Activated naive CD4-positive, alpha-beta T cell treated with anti-CD3 and anti-CD28 coated beads, Interleukin-2, amount 50 U/mL, for 16 hours (primary cell): ENCODE measurements at regions not wholly inside any gene's neighbourhood (a gene's known extent, or its start where the extent isn't known, plus 50 kb on each side); places are given as distances from the start of the nearest gene placed in this dataset.
A peak's percentile ranks its signal among the peaks of the same experiment; 100 is the strongest.
"Not testable (repeated sequence)": the region's sequence is repeated elsewhere in the genome, so short reads cannot be mapped to it uniquely, and the experiment has no call there.

Source experiments
- DNase-seq: peaks from one replicate; pipeline ENCODE4 v3.0.0-alpha.2; 2020

DNA sequence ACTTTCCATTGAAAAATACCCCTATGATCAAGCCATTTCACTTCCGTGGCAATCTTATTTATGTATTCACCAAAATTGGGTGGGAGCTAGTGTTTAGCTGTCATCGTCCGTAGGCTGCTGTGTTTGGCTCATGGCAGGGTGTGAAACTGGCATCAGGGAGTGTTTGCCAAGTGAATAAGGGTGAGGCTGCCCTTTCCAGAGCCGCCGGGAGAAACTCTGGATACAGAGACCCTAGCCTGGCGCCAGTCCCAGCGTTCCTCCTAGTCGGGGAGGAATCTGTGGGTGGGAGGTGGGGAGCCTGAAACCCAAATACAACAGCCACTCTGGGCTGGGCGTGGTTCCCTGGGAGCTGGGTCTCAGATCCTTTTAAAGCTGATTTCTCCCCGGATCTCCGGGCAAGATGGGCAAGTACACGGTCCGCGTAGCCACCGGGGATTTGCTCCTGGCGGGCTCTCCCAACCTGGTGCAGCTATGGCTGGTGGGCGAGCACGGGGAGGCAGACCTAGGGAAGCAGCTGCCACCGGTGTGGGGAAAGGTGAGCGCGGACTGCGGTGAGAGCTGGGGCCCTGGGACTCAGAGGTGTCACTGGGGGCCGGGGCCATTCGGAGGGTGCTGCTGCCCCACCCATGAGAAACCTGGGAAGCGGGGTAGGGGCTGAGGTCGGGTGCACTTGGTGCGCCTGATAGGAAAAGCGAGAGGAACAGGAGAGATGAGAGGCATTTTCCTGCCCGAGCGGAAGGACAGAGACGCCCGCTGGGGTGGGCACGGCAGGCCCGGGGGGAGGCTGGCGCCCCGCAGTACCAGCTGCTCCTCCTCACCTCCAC lies 62.1 kb upstream of the TEKT1 start:
- no peak for DNase-seq

DNA sequence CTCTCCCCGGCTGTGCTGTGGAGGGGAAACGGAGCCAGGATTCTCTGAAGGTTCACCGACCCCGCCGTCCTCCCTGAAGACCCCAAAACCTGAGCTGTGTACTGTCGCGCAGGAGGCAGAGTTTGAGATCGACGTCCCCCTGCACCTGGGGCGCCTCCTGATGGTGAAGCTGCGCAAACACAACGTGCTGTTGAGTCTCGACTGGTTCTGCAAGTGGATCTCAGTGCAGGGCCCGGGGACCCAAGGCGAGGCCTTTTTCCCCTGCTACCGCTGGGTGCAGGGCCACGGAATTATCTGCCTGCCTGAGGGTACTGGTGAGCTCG lies 62.6 kb upstream of the TEKT1 start:
- no peak for DNase-seq

DNA sequence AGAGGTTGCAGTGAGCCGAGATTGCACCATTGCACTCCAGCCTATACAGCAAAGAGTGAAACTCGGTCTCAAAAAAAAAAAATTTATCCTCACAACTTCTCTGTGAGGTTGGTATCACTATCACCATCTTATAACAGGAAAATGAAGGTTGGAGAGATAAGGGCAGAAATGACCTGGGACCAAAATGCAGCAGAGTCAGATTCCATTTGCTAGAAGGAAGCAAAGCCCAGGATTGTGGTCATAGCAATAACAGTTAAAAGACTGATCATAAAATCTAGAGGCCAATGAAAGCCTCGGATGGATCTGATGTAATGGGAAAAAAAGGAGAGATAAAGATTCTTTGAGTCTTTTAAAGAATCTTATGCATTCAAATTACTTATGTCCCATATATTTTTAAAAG lies 69.6 kb upstream of the TEKT1 start:
- DNase-seq: no peak

DNA sequence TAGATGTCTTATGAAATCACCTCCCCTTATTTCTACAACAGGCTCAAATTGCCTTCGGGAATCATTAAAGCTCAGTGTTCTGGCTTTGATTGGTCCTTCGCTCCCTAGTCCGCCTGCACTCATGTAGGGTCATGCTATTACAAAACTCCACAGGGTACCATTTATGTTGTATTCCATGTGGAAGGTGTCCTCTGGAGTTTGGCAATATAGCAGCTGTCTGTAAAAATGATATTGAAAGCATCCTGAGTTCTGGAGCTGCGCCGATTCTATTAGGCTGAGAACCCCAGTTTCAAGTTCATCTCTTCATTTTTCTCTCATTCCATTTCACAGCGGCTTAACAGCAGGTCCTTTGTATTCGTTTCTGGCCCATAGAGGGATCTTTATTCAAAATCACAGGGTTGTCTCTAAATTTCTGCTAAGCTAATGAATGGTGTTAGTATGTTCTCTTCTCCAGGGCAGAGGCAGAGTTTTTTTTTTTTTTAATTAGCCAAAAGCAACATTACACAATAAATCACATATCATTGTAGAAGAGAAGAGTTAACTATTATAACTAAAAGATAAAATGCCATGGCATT lies 71.9 kb upstream of the TEKT1 start:
- no peak for DNase-seq

DNA sequence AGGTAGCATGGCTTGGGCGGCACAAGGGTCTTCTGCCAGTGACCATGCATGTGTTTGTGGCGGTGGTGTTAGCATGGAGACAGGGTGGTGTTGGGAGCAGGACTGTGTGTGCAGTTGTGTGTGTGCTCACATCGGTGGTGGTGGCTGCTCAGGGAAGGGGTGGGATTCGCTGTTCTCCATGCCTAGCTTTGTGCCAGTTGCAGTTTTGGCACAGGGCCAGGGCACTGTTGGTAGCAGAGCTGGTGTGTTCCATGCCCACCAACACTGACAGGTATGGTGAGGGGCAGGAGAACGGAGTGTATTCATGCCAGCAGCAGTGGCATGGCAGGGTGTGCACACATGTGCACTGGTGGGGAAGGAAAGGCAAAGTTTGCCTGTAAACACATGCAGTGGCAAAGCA lies 77.3 kb upstream of the TEKT1 start:
- no peak for DNase-seq

DNA sequence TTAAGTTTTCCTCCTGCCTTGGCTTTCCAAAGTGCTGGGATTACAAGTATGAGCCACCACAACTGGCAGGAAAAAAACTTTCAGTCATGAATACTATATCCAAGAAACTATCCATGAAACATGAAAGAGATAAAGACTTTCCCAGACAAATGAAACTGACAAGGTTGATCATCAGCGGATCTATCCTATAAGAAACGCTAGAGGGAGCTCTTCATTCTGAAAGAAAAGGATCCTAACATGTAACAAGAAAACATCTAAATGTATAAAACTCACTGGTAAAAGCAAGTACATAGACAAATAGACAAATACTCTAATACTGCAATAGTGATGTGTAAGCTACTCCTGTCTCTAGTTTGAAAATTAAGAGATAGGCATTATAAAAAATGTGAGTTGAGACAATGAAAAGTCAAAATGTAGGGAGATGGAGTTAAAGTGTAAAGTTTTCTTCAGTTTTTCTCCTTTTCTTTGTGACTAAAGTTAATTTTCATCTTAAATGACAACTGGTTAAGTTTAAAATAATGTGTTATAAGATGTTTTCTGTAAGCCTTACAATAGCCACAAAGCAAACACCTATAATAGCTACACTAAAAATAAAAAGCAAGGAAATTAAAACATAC lies 79.6 kb upstream of the TEKT1 start:
- DNase-seq: no peak

DNA sequence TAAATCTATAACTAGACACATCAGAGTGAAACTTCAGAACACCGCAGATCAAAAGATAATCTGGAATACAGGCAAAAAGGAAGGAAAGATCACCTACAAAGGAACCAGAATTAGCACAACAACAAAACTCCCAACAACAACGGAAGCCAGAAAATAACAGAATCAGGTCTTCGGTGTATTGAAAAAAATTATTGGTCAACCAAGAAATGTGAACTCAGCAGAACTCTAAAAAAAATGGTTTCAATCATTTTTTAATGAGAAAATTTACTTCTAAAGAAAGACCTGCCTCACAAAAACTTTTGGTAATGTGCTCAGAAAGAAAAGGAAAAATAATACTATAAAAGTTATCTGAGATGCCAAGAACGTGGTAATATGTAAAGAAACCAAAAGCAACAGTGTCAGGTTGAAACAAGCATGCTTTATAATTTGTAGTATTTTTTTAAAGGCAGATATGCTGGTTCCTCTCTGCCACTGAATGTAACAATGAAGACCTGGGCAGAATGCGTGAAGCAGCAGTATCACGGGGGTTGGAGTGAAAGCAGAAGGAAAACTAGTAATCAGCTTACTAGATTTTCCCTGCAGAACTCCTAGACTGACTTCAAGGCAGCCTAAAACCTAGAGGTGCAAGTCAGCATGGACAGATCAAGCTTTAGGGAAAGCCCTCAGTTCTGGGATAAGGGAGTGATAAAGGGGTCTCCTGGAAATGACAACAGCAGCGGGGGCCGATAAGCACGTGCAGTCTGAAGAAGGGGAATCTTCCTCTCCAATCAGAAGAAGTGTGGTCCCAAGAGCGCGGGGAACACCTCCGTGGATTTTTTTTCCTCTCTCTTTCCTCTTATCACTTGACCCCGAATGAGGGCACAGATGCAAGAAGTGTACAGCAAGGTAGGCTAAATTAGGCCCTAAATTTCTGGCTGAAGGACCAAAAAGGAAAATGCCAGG lies 80.9 kb upstream of the TEKT1 start:
- DNase-seq: no peak

DNA sequence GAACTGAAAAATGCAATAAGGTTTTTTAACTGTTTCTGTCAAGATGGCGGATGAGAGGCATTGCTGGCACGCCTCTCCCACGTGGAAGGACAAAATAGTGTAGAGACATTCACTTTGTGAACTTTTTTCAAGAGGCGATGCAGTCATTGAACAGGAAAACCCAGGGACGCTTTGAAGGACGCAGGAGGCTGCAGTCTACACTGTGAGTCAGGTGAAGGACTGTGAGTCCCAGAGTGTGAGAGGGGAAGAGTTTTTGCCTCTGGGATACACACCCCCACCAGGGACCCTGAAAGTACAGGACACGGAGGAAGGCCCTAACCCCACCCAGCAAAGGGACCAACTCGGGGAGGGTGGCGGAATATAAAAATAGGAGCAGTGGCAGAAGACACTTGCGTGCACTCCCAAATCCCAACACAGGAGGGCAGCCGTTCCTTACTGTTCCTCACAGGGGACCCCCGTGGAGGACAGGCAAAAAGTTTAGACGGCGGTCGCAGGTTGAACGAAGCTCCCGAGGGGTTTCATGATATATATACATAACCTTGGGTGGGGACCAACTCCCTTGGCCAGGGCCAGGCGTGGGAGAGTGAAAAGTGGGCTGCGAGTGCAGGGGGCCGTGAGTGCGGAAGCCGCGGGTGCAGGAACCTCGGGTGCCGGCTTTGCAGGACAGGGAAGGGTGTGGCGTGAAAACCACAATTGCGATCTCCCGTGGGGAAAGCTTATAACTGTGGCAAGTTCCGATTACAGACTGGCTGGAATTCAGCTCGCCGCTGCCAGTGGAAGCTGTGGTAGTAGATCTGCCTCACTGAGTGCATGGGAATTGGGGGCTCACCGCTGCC lies 82.0 kb upstream of the ALOX12 start:
- DNase-seq: peak; percentile 81

DNA sequence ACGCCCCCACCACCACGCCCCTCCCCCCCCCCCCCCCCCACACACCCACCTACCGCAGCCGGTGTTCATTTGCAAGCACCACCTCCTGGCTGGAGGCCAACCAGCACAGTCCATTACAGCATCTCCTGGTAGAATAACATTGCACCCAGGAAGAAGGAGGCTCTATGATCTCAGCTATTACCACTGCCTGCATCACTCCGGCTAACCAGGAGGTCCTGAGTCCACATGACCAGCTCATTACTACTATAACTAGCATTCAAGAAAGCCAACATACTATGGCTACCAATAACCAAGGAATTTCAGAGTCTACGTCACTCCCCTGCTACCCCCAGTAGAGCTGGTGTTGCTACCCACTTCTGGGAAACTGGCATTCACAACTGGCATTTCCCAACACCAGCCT lies 81.1 kb upstream of the ALOX12 start:
- DNase-seq: no peak

DNA sequence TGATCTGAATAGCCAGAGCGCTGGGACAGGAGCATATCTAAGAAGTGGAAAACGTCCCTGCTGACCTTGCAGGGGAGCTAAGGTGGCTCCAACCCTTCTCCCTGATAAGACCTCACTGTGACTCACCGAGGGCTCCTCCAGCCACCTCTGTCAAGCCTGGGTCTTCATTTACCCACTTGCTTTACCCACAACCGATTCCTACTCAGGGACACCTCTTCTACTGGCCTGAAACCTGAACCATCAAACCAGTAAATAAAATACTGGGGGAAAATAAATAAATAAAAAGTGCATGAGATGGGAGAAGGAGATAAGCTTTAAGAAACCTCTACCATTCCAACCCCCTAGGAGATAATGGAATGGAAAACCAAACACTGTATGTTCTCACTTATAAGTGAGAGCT lies 80.2 kb upstream of the ALOX12 start:
- no peak for DNase-seq

DNA sequence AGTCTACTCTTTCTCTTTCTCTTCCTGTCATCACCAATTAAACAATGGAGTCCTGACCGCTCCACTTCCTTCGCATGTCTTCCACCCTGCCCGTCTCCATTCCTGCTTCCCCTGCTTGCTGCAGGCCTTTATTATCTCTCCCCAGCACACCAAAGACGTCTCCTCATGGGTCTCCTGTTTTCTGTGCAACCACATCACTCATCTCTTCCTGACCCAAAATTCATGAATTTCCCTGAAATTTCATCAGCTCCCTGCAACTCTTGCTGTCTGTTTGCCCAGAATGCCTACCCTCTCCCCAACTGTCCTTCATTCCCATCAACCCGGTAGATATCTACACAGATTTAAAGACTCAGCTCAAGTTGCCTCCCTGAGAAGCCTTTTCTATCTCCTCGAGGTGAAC lies 76.7 kb upstream of the ALOX12 start:
- no peak for DNase-seq

DNA sequence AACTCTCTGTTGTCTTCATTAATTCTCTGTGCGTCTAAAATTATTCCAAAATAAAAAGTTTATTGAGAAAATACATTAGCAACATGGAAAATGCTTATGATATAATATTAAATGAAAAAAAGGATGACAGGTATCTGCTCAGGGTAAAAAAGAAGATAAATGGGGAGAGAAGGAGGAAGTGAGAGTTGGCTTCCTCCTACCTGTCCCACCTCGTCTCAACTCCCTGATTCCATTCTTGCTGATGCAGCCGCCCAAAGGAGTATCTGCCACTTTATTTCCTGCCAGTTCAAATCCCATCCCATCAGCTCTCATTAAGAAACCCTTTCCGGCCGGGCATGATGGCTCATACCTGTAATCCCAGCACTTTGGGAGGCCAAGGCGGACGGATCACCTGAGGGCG lies 72.5 kb upstream of the ALOX12 start:
- DNase-seq: no peak

DNA sequence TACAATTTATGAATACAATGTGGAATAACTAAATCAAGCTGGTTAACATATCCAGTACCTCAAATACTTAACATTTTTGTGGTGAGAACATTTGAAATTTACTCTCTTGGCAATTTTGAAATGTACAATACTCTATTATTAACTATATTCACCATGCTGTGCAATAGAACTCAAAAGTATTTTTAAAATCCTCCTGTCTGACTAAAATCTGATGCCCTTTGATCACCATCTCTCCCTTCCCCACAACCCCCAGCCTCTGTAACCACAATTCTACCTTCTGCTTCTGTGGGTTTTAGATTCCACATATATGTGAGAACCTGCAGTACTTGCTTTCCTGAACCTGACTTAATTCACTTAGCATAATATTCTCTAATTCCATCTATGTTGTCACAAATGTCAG lies 71.6 kb upstream of the ALOX12 start:
- no peak for DNase-seq

DNA sequence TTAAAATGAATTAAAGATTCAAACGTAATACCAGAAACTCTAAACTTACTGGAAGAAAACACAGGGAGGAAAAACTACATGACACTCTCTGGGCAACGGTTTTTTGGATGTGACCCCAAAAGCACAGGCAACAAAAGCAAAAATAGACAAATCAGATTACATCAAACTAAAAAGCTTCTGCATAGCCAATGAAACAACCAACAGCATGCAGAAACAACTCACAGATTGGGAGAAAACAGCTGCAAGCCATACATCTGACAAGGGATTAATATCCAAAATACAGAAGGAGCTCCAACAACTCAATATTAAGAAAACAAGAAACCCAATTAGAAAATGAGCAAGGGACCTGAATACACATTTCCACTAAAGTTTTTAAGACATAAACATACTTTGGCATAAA lies 69.2 kb upstream of the ALOX12 start:
- DNase-seq: no peak

DNA sequence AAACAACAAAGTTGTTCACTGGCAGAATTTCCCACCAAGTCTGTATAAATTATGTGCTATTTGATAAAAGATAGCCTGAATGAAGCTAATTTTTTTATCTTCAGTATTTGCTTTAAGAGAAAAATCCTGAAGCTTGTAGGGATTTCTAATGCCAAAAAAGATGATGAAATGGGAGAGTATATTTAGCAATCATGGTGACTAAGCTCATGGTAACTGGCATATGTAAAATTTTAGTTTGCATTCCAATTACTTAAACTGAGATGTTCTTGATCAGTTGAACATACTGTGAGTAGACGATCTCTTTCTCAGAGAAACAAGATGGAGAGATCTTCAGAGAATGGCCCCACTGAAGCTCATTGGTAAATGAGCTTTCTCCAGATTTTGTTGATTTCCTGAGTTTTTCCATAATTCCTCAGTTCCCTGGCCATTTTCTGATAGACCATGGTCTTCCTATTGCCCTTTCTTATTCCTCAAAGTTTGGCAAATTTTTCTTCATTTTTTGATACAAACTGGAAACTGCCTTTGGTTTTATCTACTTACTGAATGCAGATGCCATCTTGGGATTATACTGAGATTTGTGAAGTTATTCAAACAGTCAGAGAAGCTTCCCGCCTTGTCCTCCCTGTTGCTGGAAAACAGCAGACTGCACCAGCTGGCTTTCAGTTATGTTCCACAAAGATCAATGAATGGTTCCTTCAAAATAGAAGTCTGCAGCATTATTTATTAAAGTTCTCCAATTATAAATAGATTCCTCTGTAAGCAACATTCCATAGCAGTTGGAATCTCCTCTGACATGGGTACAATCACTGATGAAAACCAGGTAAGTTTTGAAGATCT lies 68.3 kb upstream of the ALOX12 start:
- no peak for DNase-seq

DNA sequence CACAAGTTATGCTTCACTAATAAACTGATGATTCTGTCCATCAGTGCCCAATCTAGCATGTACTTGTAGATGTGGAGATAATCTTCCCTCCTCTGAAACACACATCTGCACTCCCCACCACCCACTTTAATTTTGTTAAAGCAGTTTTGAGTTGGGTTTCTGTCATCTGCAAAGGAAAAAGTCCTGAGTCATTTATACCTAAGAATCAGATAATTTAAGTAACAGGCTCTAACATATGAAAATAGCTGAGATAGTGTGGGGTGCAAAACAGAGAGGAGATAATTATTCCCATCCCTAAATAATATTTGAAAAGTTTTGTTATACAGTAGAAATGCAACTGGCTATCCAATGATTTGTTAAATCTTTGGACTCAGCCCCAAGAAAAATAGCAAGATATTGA lies 67.7 kb upstream of the ALOX12 start:
- DNase-seq: no peak

DNA sequence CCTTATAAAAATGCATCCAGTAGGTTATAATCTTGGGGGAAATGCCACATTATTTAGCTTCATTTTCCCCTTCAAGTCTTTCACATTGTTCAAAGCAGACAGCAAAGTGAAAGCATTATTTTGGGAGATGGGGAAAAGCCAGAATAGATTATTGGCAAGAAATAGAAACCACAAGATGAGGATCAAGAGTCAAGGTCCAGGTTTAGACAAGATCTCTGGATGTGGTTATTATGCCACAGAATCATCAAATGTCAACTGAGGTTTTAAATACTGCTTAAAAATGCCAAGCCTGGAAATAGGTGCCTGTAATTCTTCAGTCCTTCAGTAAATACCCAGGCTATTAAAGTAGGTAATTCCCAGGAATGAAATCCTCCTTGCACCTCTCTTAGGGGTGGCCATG lies 65.1 kb upstream of the ALOX12 start:
- DNase-seq: no peak

DNA sequence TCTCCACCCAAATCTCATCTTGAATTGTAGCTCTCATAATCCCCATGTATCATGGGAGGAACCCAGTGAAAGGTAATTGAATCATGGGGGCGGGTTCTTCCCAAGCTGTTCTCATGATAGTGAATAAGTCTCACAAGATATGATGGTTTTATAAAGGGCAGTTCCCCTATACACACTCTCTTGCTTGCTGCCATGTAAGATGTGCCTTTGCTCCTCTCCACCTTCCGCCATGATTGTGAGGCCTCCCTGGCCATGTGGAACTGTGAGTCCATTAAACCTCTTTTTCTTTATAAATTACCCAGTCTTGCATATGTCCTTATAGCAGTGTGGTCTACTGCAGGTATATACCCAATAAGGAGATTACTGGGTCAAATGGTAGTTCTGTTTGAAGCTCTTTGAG lies 61.3 kb upstream of the ALOX12 start:
- DNase-seq: not testable (repeated sequence)

DNA sequence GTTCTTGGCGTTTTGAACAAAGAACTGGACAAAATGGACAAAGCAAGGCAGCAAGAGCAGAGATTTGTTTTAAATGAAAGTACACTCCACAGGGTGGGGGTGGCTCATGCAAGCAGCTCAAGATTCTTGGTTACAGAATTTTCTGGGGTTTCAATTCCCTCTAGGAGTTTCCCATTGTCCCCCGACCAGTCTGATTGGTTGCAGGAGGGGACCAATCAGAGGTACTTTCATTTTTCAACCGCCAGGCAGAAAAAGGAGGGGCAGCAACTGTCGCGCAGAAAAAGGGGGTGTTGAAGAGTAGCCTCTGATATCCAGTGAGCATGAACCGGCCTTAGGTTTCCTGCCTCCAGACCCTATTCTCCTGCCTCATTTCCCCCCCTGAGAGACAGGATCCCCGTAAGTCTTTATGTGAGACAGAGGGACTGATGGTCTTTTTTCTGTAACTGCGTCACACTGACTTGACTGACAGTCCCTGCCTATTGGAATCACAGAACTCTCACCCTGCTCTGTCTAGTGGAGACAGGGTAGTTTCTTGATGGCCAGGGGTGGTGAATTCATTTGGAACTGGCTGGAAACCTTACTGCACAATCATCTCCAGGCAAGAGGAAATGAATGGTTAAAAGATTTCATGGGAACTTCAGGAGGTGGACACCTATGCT lies 59.4 kb upstream of the ALOX12 start:
- DNase-seq: no peak

DNA sequence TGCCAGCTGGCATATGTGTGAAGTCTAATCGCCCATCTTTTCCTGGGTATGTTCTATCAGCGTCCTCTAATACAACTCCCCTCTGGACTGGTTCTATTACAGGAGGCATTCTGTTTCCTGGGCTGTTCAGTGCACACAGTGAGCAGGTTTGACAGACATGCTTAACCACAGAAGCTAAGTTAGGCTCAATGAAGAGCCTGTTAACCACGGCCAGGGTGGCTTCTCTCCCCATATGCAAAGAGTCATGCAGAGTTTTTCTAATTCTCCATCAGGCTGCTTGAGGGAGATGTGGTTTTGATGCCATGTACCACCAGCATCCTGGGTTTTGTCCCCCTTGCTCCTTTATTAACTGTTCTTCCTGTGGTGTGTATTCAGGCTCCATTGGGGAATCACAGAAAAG lies 57.2 kb upstream of the ALOX12 start:
- no peak for DNase-seq

DNA sequence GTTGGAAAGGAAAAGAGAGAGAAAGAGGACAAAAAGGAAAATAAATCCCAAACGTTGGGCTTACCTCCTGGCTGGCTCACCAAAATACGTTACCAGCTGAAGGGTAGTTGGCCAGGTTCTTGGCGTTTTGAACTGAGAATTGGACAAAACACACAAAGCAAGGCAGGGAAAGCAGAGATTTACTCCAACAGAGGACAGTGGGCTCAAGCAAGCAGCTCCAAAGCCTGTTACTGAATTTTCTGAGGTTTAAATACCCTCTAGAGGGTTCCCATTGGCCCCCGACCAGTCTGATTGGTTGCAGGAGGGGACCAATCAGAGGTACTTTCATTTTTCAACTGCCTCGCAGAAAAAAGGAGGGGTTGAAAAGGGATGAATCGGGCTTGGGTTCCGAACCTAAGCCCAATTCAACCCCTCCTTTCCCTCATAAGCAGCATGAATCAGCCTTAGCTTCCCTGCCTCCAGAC lies 55.6 kb upstream of the ALOX12 start:
- DNase-seq: no peak
